GM18909 (cell line): ENCODE measurements at regions not wholly inside any gene's neighbourhood (a gene's known extent, or its start where the extent isn't known, plus 50 kb on each side); places are given as distances from the start of the nearest gene placed in this dataset.
"Not testable (repeated sequence)": the region's sequence is repeated elsewhere in the genome, so short reads cannot be mapped to it uniquely, and the experiment has no call there.

Source experiments
- ATAC-seq: cut with Tn5 transposase; IDR thresholded peaks from one replicate; pipeline ENCODE4 v1.9.1; 2021; ENCODE audit warnings: mild to moderate bottlenecking; ENCODE audit not compliant: unreplicated experiment, poor library complexity

- no peak for ATAC-seq
Observed at GRCh38 chr20:47990507-47991150, 205.3 kb upstream of the SULF2 start.

- no peak for ATAC-seq
Observed at GRCh38 chr20:47989957-47990356, 204.7 kb upstream of the SULF2 start.

DNA sequence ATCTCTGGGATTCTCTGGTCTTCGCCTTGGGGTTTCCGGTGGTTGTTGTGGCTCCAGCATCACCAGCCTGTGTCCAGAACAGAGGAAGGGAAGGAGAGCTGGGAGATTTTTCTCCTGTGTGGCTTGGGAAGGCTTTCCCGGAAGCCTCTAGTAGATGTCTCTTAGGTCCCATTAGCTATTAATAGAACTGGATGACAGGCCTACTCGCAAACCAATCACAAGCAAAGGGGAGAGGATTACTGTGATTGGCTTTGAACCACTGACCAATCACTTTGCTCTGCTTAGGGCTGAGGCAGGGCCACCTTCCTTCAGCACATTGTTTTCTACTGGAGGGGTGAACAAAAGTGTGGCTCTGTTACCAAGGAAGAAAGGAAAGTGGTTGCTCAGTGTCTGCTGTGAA, 203.4 kb upstream of the SULF2 start:
- ATAC-seq = no peak

- no peak for ATAC-seq
Observed at GRCh38 chr20:47985092-47985850, 200.0 kb upstream of the SULF2 start.

DNA sequence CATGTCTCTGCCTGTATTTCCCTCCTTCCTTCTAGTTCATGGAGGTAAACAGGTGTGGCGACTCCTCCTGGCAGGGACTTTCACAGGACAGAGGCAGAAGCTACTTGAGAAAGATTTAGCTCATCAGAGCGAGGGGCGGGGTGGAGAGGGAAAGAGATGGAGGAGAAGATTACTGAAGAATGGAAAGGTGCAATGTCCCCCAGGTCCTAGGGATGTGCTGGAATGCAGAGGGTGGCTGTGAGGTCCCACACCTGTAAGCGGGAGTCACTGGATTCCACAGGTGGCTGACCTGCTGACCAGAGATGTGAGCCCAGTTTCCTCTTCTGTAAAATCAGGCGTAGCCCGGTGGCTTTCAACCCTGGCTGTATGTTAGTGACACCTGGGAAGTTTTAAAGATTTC, 199.2 kb upstream of the SULF2 start:
- ATAC-seq = no peak

GRCh38 chr20:47983642-47984041, 198.4 kb upstream of the SULF2 start:
- not testable (repeated sequence) for ATAC-seq

GRCh38 chr20:47982574-47983360, 197.5 kb upstream of the SULF2 start:
- ATAC-seq = no peak

DNA sequence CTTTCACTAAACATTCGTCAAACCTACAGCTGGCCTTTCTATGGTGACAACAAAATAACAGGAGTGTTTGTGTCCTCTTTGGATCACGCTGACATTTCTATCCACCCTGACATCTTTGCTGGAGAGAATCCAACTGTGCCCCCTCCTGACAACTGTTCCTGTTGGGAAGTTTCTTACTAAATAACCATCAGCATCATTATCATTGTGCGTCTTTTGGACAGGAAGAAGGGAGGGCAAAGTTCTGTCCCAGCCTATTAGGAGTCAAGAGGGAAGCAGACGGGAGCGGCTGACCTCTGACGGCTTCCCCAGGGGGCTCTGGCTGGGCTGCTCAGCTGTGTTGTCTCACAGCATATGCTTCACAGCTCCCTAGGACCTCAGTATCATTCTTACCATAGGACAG, 195.9 kb upstream of the SULF2 start:
- ATAC-seq = no peak

GRCh38 chr20:47980336-47981177, 195.3 kb upstream of the SULF2 start:
- ATAC-seq = no peak

DNA sequence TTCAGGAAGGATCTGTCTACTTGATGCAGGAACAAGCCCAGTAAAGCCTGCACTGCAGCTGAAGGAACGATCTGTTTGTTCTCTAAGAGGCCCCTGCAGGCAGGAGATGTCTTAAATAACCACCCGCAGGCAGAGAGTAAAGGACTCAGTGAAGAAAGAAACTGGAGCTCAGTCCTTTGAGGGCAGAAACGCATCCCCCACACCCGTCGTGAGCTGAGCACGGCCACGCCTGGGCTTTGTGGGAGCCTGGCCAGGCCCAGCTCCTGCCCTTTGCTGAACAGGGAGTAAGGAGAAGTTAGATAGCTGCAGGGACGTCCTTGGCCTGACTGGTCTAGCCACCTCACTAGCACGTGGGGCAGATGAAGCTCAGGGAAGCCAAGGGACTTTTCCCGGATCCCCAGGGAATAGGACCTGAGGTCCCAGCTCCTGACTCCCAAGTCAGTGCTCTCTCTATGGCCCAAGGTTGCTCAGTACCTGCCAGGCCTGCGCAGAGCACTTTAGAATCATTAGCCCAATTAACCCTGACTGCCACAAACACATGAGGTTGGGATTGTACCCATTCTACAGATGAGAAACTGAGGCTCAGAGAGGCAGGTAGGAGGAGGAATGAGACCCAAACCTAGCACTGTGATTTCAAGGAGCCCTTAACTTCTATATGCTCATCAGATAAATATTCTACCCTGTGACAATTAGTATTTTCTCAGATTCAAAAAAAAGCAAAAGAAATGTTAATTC, 194.2 kb upstream of the SULF2 start:
- not testable (repeated sequence) for ATAC-seq

DNA sequence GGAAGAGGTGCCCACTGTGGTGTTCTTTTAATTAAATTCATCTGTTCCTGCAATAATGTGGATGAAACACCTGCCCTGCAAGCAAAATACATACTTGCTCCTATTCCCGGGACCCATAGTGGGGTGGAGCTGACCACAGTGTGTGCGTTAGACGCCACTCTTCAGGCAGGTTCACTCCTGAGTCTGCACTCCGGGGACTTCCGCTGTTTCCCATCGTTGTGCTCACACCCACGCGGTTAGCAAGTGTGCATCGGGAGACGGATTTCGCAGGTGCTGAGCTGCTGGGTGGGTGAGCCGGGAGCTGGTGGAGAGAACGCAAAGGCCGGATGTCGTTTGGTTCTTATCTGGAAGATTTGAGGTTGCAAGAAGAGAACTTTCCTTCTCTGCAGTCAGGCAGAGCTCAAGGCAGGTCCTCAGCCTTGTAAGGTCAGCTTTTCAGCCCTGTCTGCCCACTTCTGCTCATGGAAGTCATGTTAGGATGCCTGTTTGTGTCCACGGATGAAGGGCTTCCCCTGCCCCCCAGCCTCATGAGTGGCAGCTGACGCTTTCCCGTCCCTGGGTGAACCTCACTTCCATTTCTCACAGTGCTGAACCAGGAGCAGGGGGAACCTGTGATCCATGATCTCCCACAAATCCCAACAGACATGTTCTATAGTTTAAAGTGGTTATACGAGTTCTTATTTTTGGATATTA, 193.3 kb upstream of the SULF2 start:
- ATAC-seq = not testable (repeated sequence)

DNA sequence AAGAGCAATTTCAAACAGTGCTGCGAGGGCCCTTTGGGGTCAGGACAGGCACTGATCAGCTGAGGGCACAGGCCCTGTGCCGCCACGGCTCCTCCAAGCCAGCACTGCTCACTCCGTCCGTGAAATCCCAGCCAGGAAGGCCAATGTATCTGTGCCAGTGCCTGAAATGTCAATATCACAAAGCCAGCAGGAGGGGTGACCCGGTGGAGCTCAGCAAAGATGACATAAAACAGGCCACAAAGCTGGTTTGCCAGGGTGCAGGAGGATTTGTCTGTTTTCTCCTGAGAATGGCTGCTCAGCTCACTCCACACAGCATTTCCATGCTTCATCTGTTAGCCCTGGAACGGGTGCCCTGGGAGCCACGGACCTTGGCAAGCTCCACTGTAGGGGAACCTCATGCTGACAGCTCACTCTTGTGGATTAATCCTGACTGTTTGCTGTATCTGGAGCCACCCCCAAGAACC, 192.5 kb upstream of the SULF2 start:
- not testable (repeated sequence) for ATAC-seq

DNA sequence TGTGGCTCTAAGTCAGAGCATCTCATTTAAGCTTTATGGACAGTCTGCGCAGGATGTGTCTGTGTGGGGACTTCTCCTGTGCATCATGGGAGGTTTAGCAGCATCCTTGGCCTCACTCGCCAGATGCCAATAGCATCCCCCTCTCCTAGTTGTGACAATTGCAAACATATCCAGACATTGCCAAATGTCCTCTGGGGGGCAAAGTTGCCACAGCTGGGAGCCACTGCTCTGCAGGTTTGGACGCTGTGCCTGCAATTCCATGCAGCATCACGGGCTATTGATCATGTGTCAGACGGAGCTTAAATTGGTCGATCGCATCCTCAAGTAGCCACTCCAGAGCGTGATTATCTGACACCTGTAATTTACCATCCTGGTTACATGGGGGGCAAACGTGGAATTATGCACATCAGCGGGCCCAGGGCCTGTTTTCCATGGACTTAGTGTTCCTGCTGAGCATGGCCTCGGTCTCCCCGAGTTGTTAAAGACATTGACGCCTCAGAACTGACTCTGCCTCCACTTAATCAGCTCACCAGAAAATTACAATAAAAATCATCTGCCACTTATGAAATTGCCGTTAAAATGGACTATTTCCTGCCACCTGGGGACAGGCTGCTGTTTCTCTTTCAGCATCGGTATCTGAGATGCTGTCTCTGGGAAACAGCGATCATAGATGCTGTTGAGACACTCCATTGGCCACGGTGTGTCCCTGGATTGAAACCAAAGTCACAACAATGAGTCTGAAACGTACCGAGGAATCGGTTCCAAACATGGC, 191.9 kb upstream of the SULF2 start:
- not testable (repeated sequence) for ATAC-seq

- ATAC-seq = no peak
Observed at GRCh38 chr20:47974234-47974878, 189.1 kb upstream of the SULF2 start.

- no peak for ATAC-seq
Observed at GRCh38 chr20:47973519-47974233, 188.4 kb upstream of the SULF2 start.

DNA sequence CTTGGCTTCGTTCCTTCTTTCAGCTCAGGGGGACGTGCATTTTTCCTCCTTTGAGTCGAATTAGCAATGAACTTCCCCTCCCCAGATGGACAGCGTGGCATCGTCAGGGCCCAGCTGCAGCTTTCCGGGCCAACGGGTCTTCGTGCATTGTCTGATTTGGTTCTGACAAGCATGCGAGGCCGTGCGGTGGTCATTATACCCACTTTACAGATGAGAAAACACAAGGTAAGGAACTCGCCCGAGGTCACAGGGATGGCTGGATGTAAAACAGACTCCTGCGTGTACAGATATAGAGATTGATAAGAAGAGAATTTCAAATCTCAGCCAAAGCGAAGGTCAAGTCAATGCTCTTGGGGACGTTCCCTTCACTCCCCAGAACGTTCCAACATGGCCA, 187.6 kb upstream of the SULF2 start:
- no peak for ATAC-seq

GRCh38 chr20:47972297-47972915, 187.1 kb upstream of the SULF2 start:
- ATAC-seq = not testable (repeated sequence)
